Coronary artery (tissue), 2 donors: ENCODE measurements at regions not wholly inside any gene's neighbourhood (a gene's known extent, or its start where the extent isn't known, plus 50 kb on each side); places are given as distances from the start of the nearest gene placed in this dataset.
"Not testable (repeated sequence)": the region's sequence is repeated elsewhere in the genome, so short reads cannot be mapped to it uniquely, and the experiment has no call there.

Experiments used
- DNase-seq: peaks from one replicate; pipeline ENCODE4 v3.0.0-alpha.2; 2017; ENCODE audit warnings: low spot score
- H3K27ac ChIP-seq, 2 donors: fragments of 200-600 bp; sonication (generic); one replicate each; pipeline ENCODE4 v1.5.1; 2016 to 2019
- H3K4me3 ChIP-seq: fragments of 200-600 bp; sonication (generic); 2 replicates; pipeline ENCODE4 v1.5.1; 2016; ENCODE audit warnings: mild to moderate bottlenecking, moderate library complexity
- CTCF ChIP-seq: fragments of 200-600 bp; sonication (generic); IDR thresholded peaks from one replicate; pipeline ENCODE4 v1.5.1; 2019; ENCODE audit warnings: antibody characterized with exemption

GRCh38 chr6:167555836-167556235 lies 230.9 kb downstream of the TTLL2 start:
- H3K4me3 ChIP-seq, result no peak overlapping the region
- no peak for TF ChIP-seq CTCF
- DNase-seq, result no peak
- no peak overlapping the region for H3K27ac ChIP-seq

- DNase-seq, result no peak
- Histone ChIP-seq H3K27ac (no peak overlapping the region), H3K4me3 (no peak overlapping the region)
- no peak for TF ChIP-seq CTCF
Measured at GRCh38 chr6:167557675-167558074, 232.8 kb downstream of the TTLL2 start.

- H3K27ac ChIP-seq, result peak overlapping the region in 1 of 2 donors; percentile 53
- TF ChIP-seq CTCF, result no peak
Measured at GRCh38 chr6:167558246-167559177, 233.6 kb downstream of the TTLL2 start.

GRCh38 chr6:167559675-167560479 lies 235.0 kb downstream of the TTLL2 start:
- Histone ChIP-seq H3K27ac (no peak overlapping the region), H3K4me3 (no peak overlapping the region)
- no peak for TF ChIP-seq CTCF
- DNase-seq, result no peak

More at GRCh38 chr6:167558246-167559177, 233.6 kb downstream of the TTLL2 start:
- DNase-seq, result no peak
- no peak overlapping the region for H3K4me3 ChIP-seq

- no peak overlapping the region for H3K27ac ChIP-seq
- DNase-seq, result no peak
- TF ChIP-seq CTCF, result no peak
- no peak overlapping the region for H3K4me3 ChIP-seq
Measured at GRCh38 chr6:167560673-167561569, 236.0 kb downstream of the TTLL2 start.

- not testable (repeated sequence) for H3K27ac ChIP-seq, H3K4me3 ChIP-seq, DNase-seq
Measured at GRCh38 chr6:167562862-167563261, 238.0 kb downstream of the TTLL2 start.
